GM13976 (cell line): ENCODE measurements at regions not wholly inside any gene's neighbourhood (a gene's known extent, or its start where the extent isn't known, plus 50 kb on each side); places are given as distances from the start of the nearest gene placed in this dataset.

ENCODE experiments used
- DNase-seq: peaks from one replicate; pipeline ENCODE4 v3.0.0; 2012; ENCODE audit warnings: low spot score
- CTCF ChIP-seq: IDR thresholded peaks from 2 replicates; pipeline ENCODE4 v1.5.1; 2012; ENCODE audit warnings: borderline replicate concordance, mild to moderate bottlenecking; ENCODE audit not compliant: insufficient read depth; ENCODE audit errors: extremely low read depth, missing control alignments, control extremely low read depth
- in situ Hi-C: fragments of 300-500 bp; cut with MboI; formaldehyde crosslinking; loops from one replicate; pipeline ENCODE4 v1.12.0; 2022; ENCODE audit warnings: low sequenced_read_pairs, mixed read lengths, inconsistent platforms; ENCODE audit not compliant: unreplicated experiment

GRCh38 chr10:125536236-125536635 is 146.7 kb downstream of the TEX36 start:
- DNase-seq = no peak

DNA sequence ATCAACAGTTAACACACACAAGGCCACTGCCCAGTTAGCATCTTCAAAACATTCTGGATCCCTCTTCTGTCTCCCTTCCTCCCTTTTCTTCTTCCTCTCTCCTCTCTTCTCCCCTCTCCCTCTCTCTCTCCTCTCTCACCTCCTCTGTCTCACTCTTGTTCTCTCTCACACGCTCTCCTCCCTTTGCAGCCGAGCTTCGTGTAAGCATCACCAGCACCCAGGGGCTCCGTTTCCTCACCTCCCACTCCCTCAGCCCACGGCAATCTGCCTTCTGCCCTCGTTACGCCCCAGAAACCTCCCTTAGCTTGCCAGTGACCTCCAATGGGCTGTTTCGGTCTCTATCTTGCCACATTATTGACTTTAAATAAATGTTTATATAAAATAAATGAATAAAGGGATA is 147.4 kb downstream of the TEX36 start:
- no peak for DNase-seq
- in situ Hi-C loops = no loop called here
- TF ChIP-seq CTCF = no peak

More at GRCh38 chr10:125536236-125536635, 146.7 kb downstream of the TEX36 start:
- TF ChIP-seq CTCF = no peak
- in situ Hi-C loops = no loop called here

GRCh38 chr10:125534515-125534914 is 148.4 kb downstream of the TEX36 start:
- DNase-seq = no peak
- TF ChIP-seq CTCF = no peak
- in situ Hi-C loops = no loop called here

DNA sequence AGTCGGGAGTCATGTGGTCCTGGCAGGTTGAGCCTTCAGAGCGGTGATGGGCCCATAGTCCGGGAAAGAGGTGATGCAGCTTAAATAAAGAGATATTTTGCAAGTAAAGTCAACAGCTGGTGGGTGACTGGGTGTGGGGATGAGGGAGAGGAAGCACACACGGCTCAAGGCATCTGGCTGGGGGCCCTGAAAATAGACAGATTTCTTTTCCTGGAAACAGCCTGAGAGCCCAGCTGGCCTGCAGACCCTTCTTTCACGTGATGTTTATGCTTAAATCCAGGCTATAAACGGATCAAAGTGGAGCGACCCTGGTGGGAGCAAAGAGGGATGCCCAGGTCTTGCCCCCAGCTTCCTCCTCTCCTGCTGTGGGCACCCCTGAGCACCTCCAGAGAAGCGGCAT is 149.1 kb downstream of the TEX36 start:
- in situ Hi-C loops = no loop called here
- no peak for DNase-seq
- TF ChIP-seq CTCF = no peak

DNA sequence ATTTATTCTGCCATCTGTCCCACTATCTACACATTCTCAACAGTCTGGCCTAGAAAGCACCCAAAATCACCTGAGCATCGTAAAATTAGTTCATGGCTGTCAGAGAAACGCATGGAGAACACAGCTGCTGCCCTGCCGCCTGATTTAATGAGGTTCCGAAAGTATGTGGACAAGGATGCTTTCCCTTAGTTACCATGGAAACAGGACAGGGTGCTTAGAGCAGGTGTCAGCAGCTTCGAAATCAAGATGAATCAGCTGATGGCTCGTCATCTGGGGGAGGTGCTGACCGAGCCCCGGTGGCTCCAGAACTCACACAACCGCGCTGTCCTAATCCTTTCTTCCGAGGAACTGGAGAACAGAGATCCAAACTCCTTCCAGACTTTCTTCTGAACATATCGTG is 151.5 kb downstream of the TEX36 start:
- DNase-seq = no peak
- no peak for TF ChIP-seq CTCF

DNA sequence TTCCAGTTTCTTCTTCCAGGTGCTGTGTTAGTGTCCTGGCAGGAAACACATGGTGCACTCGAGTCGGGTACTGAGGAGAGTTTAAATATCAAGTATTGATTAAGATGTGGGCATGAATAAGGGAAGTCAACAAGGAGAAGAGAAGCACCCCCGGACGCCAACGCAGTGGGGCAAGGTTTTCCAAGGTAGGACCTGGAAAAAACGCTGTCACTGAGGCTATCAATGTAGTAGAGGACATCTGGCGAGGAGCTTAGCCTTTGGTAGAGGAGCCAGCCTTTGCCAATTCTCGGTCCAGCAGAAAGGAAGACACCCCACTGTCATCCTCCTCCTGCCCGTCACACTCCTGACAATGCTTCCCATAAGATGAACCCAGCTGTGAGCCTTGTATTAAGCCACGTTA is 159.6 kb downstream of the TEX36 start:
- TF ChIP-seq CTCF = no peak
- in situ Hi-C loops = no loop called here
- DNase-seq = no peak

More for the DNA sequence above, 151.5 kb downstream of the TEX36 start:
- in situ Hi-C loops = no loop called here

- in situ Hi-C loops = no loop called here
- peak; percentile 20 for TF ChIP-seq CTCF
- DNase-seq = peak; percentile 40
Measured at GRCh38 chr10:125521721-125522680, 161.0 kb downstream of the TEX36 start.
